GM20000 (cell line): ENCODE measurements at regions not wholly inside any gene's neighbourhood (a gene's known extent, or its start where the extent isn't known, plus 50 kb on each side); places are given as distances from the start of the nearest gene placed in this dataset.

Source experiments
- DNase-seq: peaks from one replicate; pipeline ENCODE4 v3.0.0; 2012; ENCODE audit warnings: low spot score
- TF ChIP-seq, protein P1 (sequence below): IDR thresholded peaks from 2 replicates; pipeline ENCODE4 v1.5.1; 2012; ENCODE audit warnings: mild to moderate bottlenecking, control low read depth; ENCODE audit errors: extremely low read depth, missing control alignments

DNA sequence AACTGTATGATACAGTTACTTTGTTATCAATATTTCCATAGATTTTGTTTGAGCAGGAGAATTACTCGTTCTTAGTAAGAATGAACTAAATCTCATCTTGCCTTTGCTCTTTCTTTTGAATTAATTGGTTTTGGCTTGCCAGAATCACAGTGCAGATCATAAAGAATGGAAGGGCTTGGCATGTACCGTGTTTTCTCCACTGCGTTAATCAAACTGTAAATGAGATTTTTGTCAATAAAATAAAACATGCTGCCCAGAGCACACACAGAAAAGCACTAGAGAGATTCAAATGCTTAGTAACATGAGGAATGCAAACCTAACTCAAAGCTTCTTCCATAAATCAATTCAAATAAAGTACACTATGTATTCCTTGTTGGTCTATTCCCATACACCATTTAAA is 229.6 kb upstream of the CDH2 start:
- no peak for DNase-seq
- TF ChIP-seq, protein P1, sequence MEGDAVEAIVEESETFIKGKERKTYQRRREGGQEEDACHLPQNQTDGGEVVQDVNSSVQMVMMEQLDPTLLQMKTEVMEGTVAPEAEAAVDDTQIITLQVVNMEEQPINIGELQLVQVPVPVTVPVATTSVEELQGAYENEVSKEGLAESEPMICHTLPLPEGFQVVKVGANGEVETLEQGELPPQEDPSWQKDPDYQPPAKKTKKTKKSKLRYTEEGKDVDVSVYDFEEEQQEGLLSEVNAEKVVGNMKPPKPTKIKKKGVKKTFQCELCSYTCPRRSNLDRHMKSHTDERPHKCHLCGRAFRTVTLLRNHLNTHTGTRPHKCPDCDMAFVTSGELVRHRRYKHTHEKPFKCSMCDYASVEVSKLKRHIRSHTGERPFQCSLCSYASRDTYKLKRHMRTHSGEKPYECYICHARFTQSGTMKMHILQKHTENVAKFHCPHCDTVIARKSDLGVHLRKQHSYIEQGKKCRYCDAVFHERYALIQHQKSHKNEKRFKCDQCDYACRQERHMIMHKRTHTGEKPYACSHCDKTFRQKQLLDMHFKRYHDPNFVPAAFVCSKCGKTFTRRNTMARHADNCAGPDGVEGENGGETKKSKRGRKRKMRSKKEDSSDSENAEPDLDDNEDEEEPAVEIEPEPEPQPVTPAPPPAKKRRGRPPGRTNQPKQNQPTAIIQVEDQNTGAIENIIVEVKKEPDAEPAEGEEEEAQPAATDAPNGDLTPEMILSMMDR = no peak

DNA sequence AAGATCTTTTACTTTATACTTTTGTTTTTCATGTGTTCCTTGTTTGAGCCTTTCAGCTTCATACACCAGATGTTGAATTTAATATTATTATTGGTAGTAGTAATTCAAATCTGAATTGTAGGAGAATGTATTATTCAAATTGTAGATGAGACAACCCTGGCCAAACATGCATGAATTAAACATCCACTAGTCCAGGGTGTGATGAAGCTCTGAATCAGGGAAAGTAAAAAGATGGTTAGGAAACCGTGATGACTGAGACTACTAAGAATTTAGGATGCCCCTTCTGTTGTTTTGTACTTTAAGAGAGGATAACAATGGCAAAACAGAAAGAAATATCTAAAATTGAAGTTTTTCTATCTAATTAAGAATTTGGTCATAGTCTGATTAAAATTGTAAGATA is 227.8 kb upstream of the CDH2 start:
- DNase-seq = no peak

DNA sequence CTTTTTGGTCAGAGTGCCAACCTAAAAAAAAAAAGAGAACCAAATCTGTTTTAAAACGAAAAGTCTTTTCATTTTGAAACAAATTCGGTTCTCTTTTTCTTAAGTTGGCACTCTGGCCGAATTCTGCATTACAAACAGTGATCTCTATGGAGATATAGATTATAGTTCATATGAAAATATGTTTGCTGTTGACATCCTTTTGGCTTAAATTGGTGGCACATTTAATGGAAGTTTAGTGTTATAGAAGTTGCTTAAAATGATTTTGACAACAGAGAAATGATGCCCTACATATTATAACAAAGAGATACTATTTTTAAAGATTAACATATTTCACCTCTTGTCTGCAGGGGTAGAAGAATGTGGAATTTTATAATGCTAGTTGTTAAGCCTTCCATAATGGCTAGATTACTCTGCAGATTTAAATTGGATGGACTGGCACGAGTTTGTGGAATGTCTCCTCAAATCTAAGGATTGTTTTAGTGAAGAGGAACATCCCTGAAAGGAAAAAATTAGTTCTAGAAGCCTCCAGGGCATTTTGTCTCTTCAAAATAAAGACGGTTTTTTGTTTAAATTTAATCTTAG is 222.9 kb upstream of the CDH2 start:
- DNase-seq = no peak
- TF ChIP-seq, protein P1 = no peak

More for the DNA sequence above, 227.8 kb upstream of the CDH2 start:
- TF ChIP-seq, protein P1 = no peak

DNA sequence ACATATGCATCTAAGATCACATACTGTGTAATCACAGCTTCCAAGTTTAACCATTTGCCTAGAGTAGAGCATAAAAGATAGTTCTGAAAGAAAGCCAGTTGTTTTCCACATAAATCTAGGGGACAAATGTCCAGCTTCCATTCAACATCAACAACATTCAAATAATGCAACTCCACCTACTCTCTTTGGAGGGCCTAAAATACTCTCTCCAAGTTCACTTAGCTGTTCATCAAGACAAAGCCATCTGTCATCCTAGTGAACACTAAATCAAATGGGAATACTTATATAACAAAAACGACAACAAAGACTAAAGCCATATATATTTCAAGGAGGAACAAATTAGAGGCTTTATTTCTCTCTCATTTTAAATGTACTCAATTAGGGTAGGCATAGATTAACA is 221.5 kb upstream of the CDH2 start:
- no peak for DNase-seq
- TF ChIP-seq, protein P1 = no peak

DNA sequence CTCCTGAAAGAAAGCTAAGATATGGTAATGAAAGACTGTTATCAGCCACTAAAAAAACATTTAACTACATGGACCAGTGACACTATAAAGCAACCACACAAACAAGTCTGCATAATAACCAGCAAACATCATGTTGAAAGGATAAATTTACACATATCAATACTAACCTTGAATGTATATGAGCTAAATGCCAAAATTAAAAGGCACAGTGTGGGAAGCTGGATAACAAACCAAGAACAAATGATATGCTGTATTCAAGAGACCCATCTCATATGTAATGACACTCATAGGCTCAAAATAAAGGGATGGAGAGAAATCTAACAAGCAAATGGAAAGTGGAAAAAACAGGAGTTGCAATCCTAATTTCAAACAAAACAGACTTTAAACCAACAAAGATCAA is 213.1 kb upstream of the CDH2 start:
- no peak for DNase-seq
- TF ChIP-seq, protein P1 = no peak

DNA sequence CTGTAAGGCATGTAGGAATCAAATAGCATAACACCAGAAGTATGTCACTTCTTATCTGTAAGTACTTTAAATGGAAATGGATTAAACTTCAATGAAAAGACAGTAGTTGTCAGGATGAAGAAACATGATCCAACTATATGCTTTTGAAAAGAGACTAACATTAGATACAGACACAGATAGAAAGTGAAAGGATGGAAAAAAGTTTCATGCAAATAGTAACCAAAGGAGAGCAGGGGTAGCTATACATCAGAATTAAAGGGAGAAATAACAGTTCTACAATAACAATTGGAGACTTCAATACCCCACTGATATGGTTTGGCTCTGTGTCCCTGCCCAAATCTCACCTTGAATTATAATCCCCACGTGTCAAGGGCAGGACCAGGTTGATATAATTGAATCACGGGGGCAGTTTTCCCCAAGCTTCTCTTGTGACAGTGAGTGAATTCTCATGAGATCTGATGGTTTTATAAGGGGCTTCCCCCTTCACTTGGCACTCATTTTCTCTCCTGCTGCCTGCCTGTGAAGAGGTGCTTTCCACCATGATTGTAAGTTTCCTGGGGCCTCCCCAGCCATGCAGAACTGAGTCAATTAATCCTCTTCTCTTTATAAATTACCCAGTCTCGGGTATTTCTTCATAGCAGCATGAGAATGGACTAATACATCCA is 205.4 kb upstream of the CDH2 start:
- TF ChIP-seq, protein P1 = no peak

DNA sequence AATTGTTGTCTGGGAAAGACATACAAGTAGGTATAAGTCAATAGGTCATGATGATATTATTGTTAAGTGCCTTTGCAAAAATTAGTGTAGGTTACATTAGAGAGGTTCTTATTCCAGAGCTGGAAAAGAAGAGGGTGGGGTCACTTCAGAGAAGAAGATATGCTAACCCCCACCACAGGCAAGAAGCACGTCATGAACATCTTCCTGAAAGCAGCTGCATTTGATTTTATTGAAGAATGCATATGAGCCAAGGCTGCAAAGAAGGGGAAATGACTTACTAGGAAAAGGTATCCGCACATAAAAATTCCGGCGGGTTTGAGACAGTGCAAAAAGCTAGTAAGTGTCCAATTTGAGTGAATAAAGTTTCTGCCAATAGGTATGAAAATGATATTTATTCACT is 195.3 kb upstream of the CDH2 start:
- TF ChIP-seq, protein P1 = no peak
- DNase-seq = no peak

More for the DNA sequence above, 205.4 kb upstream of the CDH2 start:
- no peak for DNase-seq
